ENCODE measurements at regions not wholly inside any gene's neighbourhood (a gene's known extent, or its start where the extent isn't known, plus 50 kb on each side); places are given as distances from the start of the nearest gene placed in this dataset.

DNA sequence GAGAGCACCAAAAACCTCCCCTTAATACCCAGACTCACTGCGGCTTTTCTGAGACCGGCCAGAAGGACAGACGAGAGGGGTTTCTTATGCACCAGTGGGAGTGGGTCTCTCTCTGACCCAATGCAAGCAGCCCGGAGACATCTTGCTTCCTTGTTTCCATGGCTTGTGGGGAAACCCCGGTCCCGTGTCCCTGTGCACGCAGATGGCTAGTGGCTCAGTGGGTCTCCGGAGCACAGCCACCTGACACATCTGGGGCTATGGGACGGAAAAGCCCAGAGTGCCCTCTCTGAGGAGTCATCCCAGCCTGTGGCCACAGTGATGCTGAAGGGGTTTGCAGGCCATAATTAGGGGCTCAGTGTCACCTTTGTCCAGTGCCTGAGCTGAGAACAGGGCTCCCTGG, 197.6 kb downstream of the PHETA1 start:
- peak in 2 of 42 donors; percentile 23 to 44 for DNase-seq
- intact Hi-C loops (cut with DNase I) = no loop called here

DNA sequence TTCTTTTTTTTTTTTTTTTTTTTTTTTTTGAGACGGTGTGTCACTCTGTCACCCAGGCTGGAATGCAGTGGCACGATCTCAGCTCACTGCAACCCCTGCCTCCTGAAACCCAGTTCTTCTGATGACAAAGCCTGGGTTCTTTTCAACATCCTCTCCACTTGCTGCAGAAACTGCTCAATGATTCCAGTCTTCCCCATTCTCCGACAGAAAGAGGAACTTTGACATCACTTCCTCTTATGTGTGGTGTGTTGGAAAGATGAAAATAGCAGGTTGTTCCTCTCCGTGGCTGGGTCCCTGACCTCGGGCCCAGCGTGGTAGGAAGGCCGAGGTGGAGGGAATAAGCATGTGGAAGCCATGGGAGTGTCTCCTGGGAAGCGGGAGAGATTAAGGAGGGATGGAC, 198.4 kb downstream of the PHETA1 start:
- intact Hi-C loops (cut with DNase I) = no loop called here
- DNase-seq = peak in 7 of 42 donors; percentile 14 to 33 (median 21)

- intact Hi-C loops (cut with DNase I) = no loop called here
- no peak for DNase-seq
Measured at GRCh38 chr12:111169456-111169855, 199.4 kb downstream of the PHETA1 start.

- intact Hi-C loops (cut with DNase I) = no loop called here
- no peak for DNase-seq
Measured at GRCh38 chr12:111169032-111169431, 199.9 kb downstream of the PHETA1 start.

GRCh38 chr12:111168009-111168900, 200.6 kb downstream of the PHETA1 start:
- intact Hi-C loops (cut with DNase I) = no loop called here
- no peak for DNase-seq

- DNase-seq = peak in 28 of 42 donors; percentile 6 to 55 (median 36)
- intact Hi-C loops (cut with DNase I) = no loop called here
Measured at GRCh38 chr12:111166779-111167540, 201.9 kb downstream of the PHETA1 start.

- intact Hi-C loops (cut with DNase I) = no loop called here
- DNase-seq = no peak
Measured at GRCh38 chr12:111164833-111165525, 203.9 kb downstream of the PHETA1 start.

DNA sequence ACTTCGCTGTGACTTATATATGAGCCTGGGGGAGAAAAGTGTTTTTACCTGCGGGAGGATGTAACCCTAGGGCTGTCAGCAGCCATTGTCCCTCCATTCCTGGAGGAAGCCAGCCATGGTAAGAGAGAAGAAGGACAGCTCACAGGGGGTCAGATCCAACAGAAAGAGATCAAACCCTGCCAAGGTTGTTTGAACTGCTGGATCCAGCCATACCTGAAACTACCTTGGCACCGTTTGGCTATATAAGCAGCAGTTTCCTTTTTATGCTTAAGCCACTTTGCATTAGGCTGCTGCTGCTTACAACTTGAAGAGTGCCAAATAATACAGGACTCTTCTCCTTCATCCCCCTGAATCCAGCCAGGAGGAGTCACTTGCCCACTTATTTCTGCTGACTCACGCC, 205.5 kb downstream of the PHETA1 start:
- no peak for DNase-seq
- intact Hi-C loops (cut with DNase I) = no loop called here

- no peak for DNase-seq
- intact Hi-C loops (cut with DNase I) = no loop called here
Measured at GRCh38 chr12:111161898-111162297, 207.0 kb downstream of the PHETA1 start.

DNA sequence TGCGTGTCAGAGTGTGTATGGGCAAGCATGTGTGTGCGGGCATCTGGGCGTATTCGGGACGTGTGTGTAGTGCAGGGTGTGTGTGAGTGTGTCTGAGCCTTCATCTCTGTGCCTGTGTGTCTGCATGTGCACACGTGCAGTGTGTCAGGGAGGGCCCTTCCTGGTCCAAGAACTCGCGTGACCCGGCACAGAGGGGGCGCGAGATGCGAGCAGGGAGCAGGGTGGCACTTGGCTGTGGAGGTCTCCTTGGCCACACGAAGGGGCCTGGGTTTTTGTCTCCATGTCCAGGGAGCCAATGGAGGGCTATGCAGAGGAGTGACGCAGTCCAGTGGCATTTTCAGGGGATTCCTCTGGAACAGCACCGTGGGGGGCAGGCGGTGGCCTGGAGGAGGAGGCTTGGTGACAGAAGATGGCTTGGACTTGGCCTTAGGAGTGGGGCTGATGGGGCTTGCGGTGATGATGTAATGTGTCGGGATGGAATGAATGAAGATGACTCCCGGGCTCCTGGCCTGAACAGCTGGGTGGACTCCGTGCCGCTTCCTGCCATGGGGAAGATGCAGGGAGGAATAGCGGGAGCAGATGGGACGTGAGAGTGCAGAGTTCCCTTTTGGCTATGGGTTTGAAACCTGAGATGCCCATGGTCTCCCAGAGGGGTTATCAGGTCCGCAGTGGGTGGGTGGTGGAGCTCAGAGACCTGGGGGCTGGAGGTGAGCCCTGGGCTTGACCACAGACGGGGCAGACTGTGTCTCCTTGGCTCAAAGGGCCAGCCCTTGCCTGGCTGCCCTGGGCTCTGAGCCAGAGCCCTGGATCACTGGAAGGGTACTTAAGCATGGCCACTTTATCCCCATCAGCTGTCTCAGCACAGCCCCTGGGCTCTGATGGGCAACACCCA, 208.3 kb downstream of the PHETA1 start:
- no peak for DNase-seq
- intact Hi-C loops (cut with DNase I) = no loop called here

GRCh38 chr12:111158992-111159391, 209.9 kb downstream of the PHETA1 start:
- DNase-seq = no peak

GRCh38 chr12:111157486-111157885, 211.4 kb downstream of the PHETA1 start:
- DNase-seq = no peak
- intact Hi-C loops (cut with DNase I) = loop anchor here (10.0 kb wide), 1 partner anchor 137 kb away; no protein-coding TSS in a partner anchor

More at GRCh38 chr12:111158992-111159391, 209.9 kb downstream of the PHETA1 start:
- intact Hi-C loops (cut with DNase I) = loop anchor here (10.0 kb wide), 1 partner anchor 136 kb away; no protein-coding TSS in a partner anchor

DNA sequence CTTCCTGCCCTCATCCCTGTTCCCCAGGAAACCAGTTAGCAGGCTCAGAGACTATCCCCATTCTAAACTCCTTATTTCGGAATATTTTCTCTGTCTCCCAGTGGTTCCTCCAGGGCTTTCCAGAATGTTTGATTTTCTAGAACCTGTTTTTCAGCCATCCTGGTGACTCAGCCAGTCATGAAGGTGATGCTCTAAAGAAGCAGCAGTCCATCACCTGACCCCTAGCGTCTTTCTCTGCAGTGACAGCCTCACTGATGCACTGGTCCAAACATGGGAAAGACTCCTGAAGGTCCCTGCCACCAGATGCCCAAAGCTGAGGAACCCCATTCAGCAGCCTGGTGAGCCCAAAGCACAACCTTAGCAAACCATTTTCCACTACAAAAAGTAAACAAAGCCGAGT, 212.6 kb downstream of the PHETA1 start:
- intact Hi-C loops (cut with DNase I) = loop anchor here (10.0 kb wide), 1 partner anchor 138 kb away; no protein-coding TSS in a partner anchor
- no peak for DNase-seq

- intact Hi-C loops (cut with DNase I) = loop anchor here (10.0 kb wide), 1 partner anchor 139 kb away; no protein-coding TSS in a partner anchor
- no peak for DNase-seq
Measured at GRCh38 chr12:111155521-111155920, 213.4 kb downstream of the PHETA1 start.

GRCh38 chr12:111155020-111155419, 213.9 kb downstream of the PHETA1 start:
- intact Hi-C loops (cut with DNase I) = loop anchor here (10.0 kb wide), 1 partner anchor 140 kb away; no protein-coding TSS in a partner anchor
- DNase-seq = no peak

DNA sequence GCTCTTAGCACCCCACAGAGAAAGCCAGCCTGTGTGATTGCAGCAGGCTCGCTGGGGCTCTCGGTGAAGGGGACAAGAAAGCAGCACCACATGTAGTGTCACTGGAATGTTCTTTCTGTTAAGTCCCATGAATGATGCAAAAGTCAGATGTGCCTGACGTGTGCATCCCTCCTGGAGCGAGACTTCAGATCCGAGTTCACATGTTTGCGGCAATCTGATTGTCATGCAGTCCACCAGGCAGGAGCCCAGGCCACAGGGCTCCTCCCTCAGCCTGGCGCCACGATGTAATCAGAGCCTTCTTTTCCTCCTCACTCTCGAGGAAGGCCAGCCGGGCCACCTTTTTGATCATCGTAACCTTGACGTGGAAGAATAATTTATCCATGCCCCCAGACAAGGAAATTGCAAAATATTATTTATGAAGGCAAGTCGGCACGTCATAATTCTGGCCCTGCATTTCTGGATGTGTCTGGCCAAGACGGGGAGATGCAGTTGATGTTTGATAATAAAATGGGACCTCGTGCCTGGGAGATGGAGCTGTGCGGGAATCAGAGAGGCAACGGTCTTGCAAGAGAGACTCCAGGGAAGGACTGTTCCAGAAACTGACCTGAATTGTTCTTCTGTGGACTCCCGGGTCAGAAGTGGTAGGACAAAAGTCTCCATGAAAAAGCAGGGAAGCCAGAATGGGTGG, 214.6 kb downstream of the PHETA1 start:
- DNase-seq = no peak
- intact Hi-C loops (cut with DNase I) = loop anchor here (10.0 kb wide), 1 partner anchor 141 kb away; no protein-coding TSS in a partner anchor

- intact Hi-C loops (cut with DNase I) = loop anchor here (10.0 kb wide), 1 partner anchor 142 kb away; no protein-coding TSS in a partner anchor
- no peak for DNase-seq
Measured at GRCh38 chr12:111152561-111152960, 216.3 kb downstream of the PHETA1 start.

Data from head of caudate nucleus (tissue), 42 donors.